ENCODE measurements at regions not wholly inside any gene's neighbourhood (a gene's known extent, or its start where the extent isn't known, plus 50 kb on each side); places are given as distances from the start of the nearest gene placed in this dataset.

DNA sequence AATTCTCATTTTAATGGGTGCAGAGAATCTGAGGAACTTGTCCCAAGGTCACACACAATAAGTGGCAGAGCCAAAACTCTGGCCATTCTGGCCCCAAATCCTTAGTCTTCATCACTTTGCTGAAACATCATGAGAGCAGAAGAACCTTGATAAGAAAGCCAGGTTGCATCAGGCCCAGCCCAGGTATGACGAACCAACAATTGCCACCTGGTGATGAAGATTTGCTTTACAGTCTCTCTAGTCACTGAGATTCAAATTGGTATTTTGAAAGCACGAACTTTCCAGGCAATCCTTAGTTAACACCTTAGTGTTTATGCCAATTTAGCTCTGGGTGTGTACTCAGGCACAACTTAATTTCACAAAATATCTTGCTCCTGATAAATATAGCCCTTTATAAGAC, 502.7 kb upstream of the HTR2A start:
- TF ChIP-seq TAF1 (IDR thresholded peaks at IDR 0.05; ENCODE audit: low read depth, low read length) (no peak), SPI1 (IDR thresholded peaks at IDR 0.05; ENCODE audit: low read depth, low read length) (no peak), POLR2A (IDR thresholded peaks at IDR 0.05; ENCODE audit: low read depth, low read length) (no peak), POU2F2 (IDR thresholded peaks at IDR 0.05; ENCODE audit: low read depth, low read length) (no peak)
